Activated naive CD4-positive, alpha-beta T cell treated with anti-CD3 and anti-CD28 coated beads for 36 hours (primary cell): ENCODE measurements at regions not wholly inside any gene's neighbourhood (a gene's known extent, or its start where the extent isn't known, plus 50 kb on each side); places are given as distances from the start of the nearest gene placed in this dataset.

Experiments used
- CTCF ChIA-PET: fragments of 350-600 bp; sonication (Branson Sonifier 250); formaldehyde crosslinking; loops from one replicate; lab custom pipeline; 2021; ENCODE audit warnings: antibody characterized with exemption; lab: Charles Lee
- DNase-seq: peaks from one replicate; pipeline ENCODE4 v3.0.0-alpha.2; 2020
- H3K27ac Mint-ChIP-seq: one replicate; pipeline ENCODE4 v1.8.0; 2021; ENCODE audit warnings: mild to moderate bottlenecking, mixed read lengths
- H3K27me3 Mint-ChIP-seq: one replicate; pipeline ENCODE4 v1.8.0; 2021; ENCODE audit warnings: low read depth, mixed read lengths
- H3K36me3 Mint-ChIP-seq: one replicate; pipeline ENCODE4 v1.8.0; 2021; ENCODE audit warnings: low read depth, mixed read lengths
- H3K4me1 Mint-ChIP-seq: one replicate; pipeline ENCODE4 v1.8.0; 2021; ENCODE audit warnings: low read depth, mixed read lengths
- H3K4me3 Mint-ChIP-seq: one replicate; pipeline ENCODE4 v1.8.0; 2021; ENCODE audit warnings: mild to moderate bottlenecking, moderate library complexity, mixed read lengths
- H3K9me3 Mint-ChIP-seq: one replicate; pipeline ENCODE4 v1.8.0; 2021; ENCODE audit warnings: mixed read lengths
- intact Hi-C: fragments of 100-400 bp; cut with micrococcal nuclease; formaldehyde crosslinking; loops from one replicate; pipeline ENCODE4 v1.15.1; 2023

GRCh38 chr5:54692631-54693030 is 175.1 kb downstream of the SNX18 start:
- H3K27ac Mint-ChIP-seq = no peak overlapping the region
- H3K27me3 Mint-ChIP-seq = no peaks in the 10 kb centered on the region
- DNase-seq = no peak
- no peaks in the 10 kb centered on the region for H3K36me3 Mint-ChIP-seq
- CTCF ChIA-PET = no interaction called here
- intact Hi-C loops = no loop called here
- H3K4me3 Mint-ChIP-seq = no peak overlapping the region
- H3K9me3 Mint-ChIP-seq = no peaks in the 10 kb centered on the region
- H3K4me1 Mint-ChIP-seq = no peaks in the 10 kb centered on the region

- Mint-ChIP-seq H3K4me3 (no peak overlapping the region), H3K4me1 (no peaks in the 10 kb centered on the region), H3K36me3 (no peaks in the 10 kb centered on the region), H3K27me3 (no peaks in the 10 kb centered on the region), H3K27ac (no peak overlapping the region), H3K9me3 (no peaks in the 10 kb centered on the region)
- intact Hi-C loops = no loop called here
- CTCF ChIA-PET = no interaction called here
- DNase-seq = no peak
These were observed 174.1 kb downstream of the SNX18 start for GRCh38 chr5:54691656-54692055.

- no peaks in the 10 kb centered on the region for H3K27me3 Mint-ChIP-seq
- CTCF ChIA-PET = interaction anchor here (0.6 to 0.7 kb wide), 3 partner anchors 22 to 1150 kb away, joined by 3 to 4 read pairs (median 3); no protein-coding TSS in a partner anchor
- H3K4me1 Mint-ChIP-seq = no peaks in the 10 kb centered on the region
- intact Hi-C loops = no loop called here
- peaks cover 2% of the 10 kb centered on the region for H3K9me3 Mint-ChIP-seq
- no peak for DNase-seq
- H3K27ac Mint-ChIP-seq = no peak overlapping the region
- H3K4me3 Mint-ChIP-seq = no peak overlapping the region
- H3K36me3 Mint-ChIP-seq = no peaks in the 10 kb centered on the region
These were observed 172.1 kb downstream of the SNX18 start for GRCh38 chr5:54689411-54690251.

- Mint-ChIP-seq H3K4me3 (no peak overlapping the region), H3K36me3 (no peaks in the 10 kb centered on the region), H3K27me3 (no peaks in the 10 kb centered on the region), H3K4me1 (peaks cover 5% of the 10 kb centered on the region), H3K27ac (no peak overlapping the region), H3K9me3 (peaks cover 2% of the 10 kb centered on the region)
- CTCF ChIA-PET = interaction anchor here (0.6 kb wide), 1 partner anchor 10 kb away, joined by 3 read pairs; no protein-coding TSS in a partner anchor
- no peak for DNase-seq
- intact Hi-C loops = no loop called here
These were observed 163.4 kb downstream of the SNX18 start for GRCh38 chr5:54680998-54681397.

GRCh38 chr5:54679686-54680085 is 162.1 kb downstream of the SNX18 start:
- peaks cover 13% of the 10 kb centered on the region for H3K4me1 Mint-ChIP-seq
- intact Hi-C loops = no loop called here

GRCh38 chr5:54678737-54679136 is 161.2 kb downstream of the SNX18 start:
- CTCF ChIA-PET = no interaction called here

More at GRCh38 chr5:54679686-54680085, 162.1 kb downstream of the SNX18 start:
- no peaks in the 10 kb centered on the region for H3K27me3 Mint-ChIP-seq
- no peaks in the 10 kb centered on the region for H3K36me3 Mint-ChIP-seq
- DNase-seq = no peak
- CTCF ChIA-PET = no interaction called here
- H3K27ac Mint-ChIP-seq = no peak overlapping the region
- no peak overlapping the region for H3K4me3 Mint-ChIP-seq
- no peaks in the 10 kb centered on the region for H3K9me3 Mint-ChIP-seq

GRCh38 chr5:54676481-54677340 is 159.2 kb downstream of the SNX18 start:
- Mint-ChIP-seq H3K9me3 (peaks cover 6% of the 10 kb centered on the region), H3K36me3 (no peaks in the 10 kb centered on the region), H3K4me1 (peaks cover 36% of the 10 kb centered on the region), H3K27me3 (no peaks in the 10 kb centered on the region), H3K27ac (no peak overlapping the region), H3K4me3 (no peak overlapping the region)
- no peak for DNase-seq
- CTCF ChIA-PET = no interaction called here
- intact Hi-C loops = no loop called here

More at GRCh38 chr5:54678737-54679136, 161.2 kb downstream of the SNX18 start:
- no peak for DNase-seq
- Mint-ChIP-seq H3K9me3 (no peaks in the 10 kb centered on the region), H3K4me1 (peaks cover 21% of the 10 kb centered on the region), H3K36me3 (no peaks in the 10 kb centered on the region), H3K27ac (no peak overlapping the region), H3K27me3 (no peaks in the 10 kb centered on the region), H3K4me3 (no peak overlapping the region)
- intact Hi-C loops = no loop called here

GRCh38 chr5:54673523-54674225 is 156.1 kb downstream of the SNX18 start:
- intact Hi-C loops = no loop called here
- no peak overlapping the region for H3K27ac Mint-ChIP-seq
- peak; percentile 64 for DNase-seq
- peaks cover 6% of the 10 kb centered on the region for H3K9me3 Mint-ChIP-seq
- CTCF ChIA-PET = no interaction called here
- no peaks in the 10 kb centered on the region for H3K36me3 Mint-ChIP-seq
- H3K4me3 Mint-ChIP-seq = no peak overlapping the region
- H3K27me3 Mint-ChIP-seq = no peaks in the 10 kb centered on the region
- peaks cover 54% of the 10 kb centered on the region for H3K4me1 Mint-ChIP-seq

GRCh38 chr5:54672871-54673270 is 155.3 kb downstream of the SNX18 start:
- Mint-ChIP-seq H3K27ac (no peak overlapping the region), H3K36me3 (no peaks in the 10 kb centered on the region), H3K4me1 (peaks cover 54% of the 10 kb centered on the region), H3K27me3 (no peaks in the 10 kb centered on the region), H3K9me3 (peaks cover 14% of the 10 kb centered on the region), H3K4me3 (no peak overlapping the region)
- intact Hi-C loops = no loop called here
- no peak for DNase-seq
- CTCF ChIA-PET = no interaction called here

GRCh38 chr5:54671681-54672080 is 154.1 kb downstream of the SNX18 start:
- CTCF ChIA-PET = no interaction called here
- no peak overlapping the region for H3K4me3 Mint-ChIP-seq
- no peak overlapping the region for H3K27ac Mint-ChIP-seq
- no peak for DNase-seq
- intact Hi-C loops = loop anchor here (1.0 kb wide), 1 partner anchor 25 kb away; no protein-coding TSS in a partner anchor
- no peaks in the 10 kb centered on the region for H3K27me3 Mint-ChIP-seq
- no peaks in the 10 kb centered on the region for H3K36me3 Mint-ChIP-seq
- peaks cover 14% of the 10 kb centered on the region for H3K9me3 Mint-ChIP-seq
- H3K4me1 Mint-ChIP-seq = peaks cover 54% of the 10 kb centered on the region

GRCh38 chr5:54671111-54671531 is 153.6 kb downstream of the SNX18 start:
- intact Hi-C loops = loop anchor here (1.0 kb wide), 1 partner anchor 25 kb away; no protein-coding TSS in a partner anchor
- H3K4me1 Mint-ChIP-seq = peaks cover 51% of the 10 kb centered on the region
- peaks cover 14% of the 10 kb centered on the region for H3K9me3 Mint-ChIP-seq
- no peak overlapping the region for H3K27ac Mint-ChIP-seq
- no peak overlapping the region for H3K4me3 Mint-ChIP-seq
- DNase-seq = no peak
- no peaks in the 10 kb centered on the region for H3K36me3 Mint-ChIP-seq
- H3K27me3 Mint-ChIP-seq = no peaks in the 10 kb centered on the region
- CTCF ChIA-PET = no interaction called here

GRCh38 chr5:54670281-54670680 is 152.7 kb downstream of the SNX18 start:
- H3K4me1 Mint-ChIP-seq = peaks cover 46% of the 10 kb centered on the region
- no peak for DNase-seq
- CTCF ChIA-PET = no interaction called here

More at GRCh38 chr5:54670281-54670680, 152.7 kb downstream of the SNX18 start:
- H3K9me3 Mint-ChIP-seq = peaks cover 14% of the 10 kb centered on the region
- no peaks in the 10 kb centered on the region for H3K36me3 Mint-ChIP-seq
- H3K27me3 Mint-ChIP-seq = no peaks in the 10 kb centered on the region
- no peak overlapping the region for H3K27ac Mint-ChIP-seq
- intact Hi-C loops = no loop called here
- H3K4me3 Mint-ChIP-seq = no peak overlapping the region
